Osteocyte (in vitro differentiated cells): ENCODE measurements at regions not wholly inside any gene's neighbourhood (a gene's known extent, or its start where the extent isn't known, plus 50 kb on each side); places are given as distances from the start of the nearest gene placed in this dataset.
"Not testable (repeated sequence)": the region's sequence is repeated elsewhere in the genome, so short reads cannot be mapped to it uniquely, and the experiment has no call there.

ENCODE experiments used
- DNase-seq: peaks from one replicate; pipeline ENCODE4 v3.0.0; 2021; ENCODE audit warnings: mixed read lengths; ENCODE audit not compliant: unreplicated experiment; ENCODE audit errors: extremely low spot score
- H3K27ac Mint-ChIP-seq: one replicate; pipeline ENCODE4 v1.8.0; 2021; ENCODE audit warnings: mild to moderate bottlenecking, mixed read lengths; ENCODE audit not compliant: unreplicated experiment
- H3K27me3 Mint-ChIP-seq: one replicate; pipeline ENCODE4 v1.8.0; 2021; ENCODE audit warnings: mixed read lengths; ENCODE audit not compliant: unreplicated experiment
- H3K36me3 Mint-ChIP-seq: one replicate; pipeline ENCODE4 v1.8.0; 2021; ENCODE audit warnings: mixed read lengths; ENCODE audit not compliant: unreplicated experiment
- H3K4me1 Mint-ChIP-seq: one replicate; pipeline ENCODE4 v1.8.0; 2021; ENCODE audit warnings: mixed read lengths; ENCODE audit not compliant: unreplicated experiment
- H3K4me3 Mint-ChIP-seq: one replicate; pipeline ENCODE4 v1.8.0; 2021; ENCODE audit warnings: mild to moderate bottlenecking, moderate library complexity, mixed read lengths; ENCODE audit not compliant: unreplicated experiment
- H3K9me3 Mint-ChIP-seq: one replicate; pipeline ENCODE4 v1.8.0; 2021; ENCODE audit warnings: mixed read lengths; ENCODE audit not compliant: unreplicated experiment
- CTCF ChIP-seq: fragments of 200-600 bp; sonication (generic); IDR thresholded peaks from 2 replicates; pipeline ENCODE4 v1.5.0; 2021; ENCODE audit warnings: antibody characterized with exemption, mild to moderate bottlenecking, moderate library complexity

GRCh38 chrX:131862321-131862720 is 160.8 kb upstream of the STK26 start:
- H3K4me3 Mint-ChIP-seq: no peak overlapping the region
- no peaks in the 10 kb centered on the region for H3K36me3 Mint-ChIP-seq
- H3K4me1 Mint-ChIP-seq: no peaks in the 10 kb centered on the region
- no peak for TF ChIP-seq CTCF
- H3K27ac Mint-ChIP-seq: no peak overlapping the region
- no peaks in the 10 kb centered on the region for H3K9me3 Mint-ChIP-seq
- no peak for DNase-seq
- peaks cover 22% of the 10 kb centered on the region for H3K27me3 Mint-ChIP-seq

DNA sequence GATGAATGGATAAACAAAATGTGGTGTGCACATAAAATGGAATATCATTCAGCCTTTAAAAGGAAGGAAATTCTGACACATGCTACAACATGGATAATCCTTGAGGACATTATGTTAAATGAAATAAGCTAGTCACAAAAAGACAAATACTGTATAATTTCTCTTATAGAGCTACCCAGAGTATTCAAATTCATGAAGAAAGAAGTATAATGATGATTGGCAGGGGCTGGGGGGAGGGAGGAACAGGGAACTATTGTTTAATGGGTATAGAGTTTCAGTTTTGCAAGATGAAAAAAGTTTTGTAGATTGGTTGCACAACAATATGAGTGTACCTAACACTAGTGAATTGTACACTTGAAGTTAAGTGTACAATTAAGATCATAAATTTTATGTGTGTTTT is 153.9 kb upstream of the STK26 start:
- no peak overlapping the region for H3K27ac Mint-ChIP-seq
- H3K4me3 Mint-ChIP-seq: no peak overlapping the region
- H3K36me3 Mint-ChIP-seq: no peaks in the 10 kb centered on the region
- no peak for TF ChIP-seq CTCF
- DNase-seq: no peak
- H3K27me3 Mint-ChIP-seq: peaks cover 34% of the 10 kb centered on the region
- no peaks in the 10 kb centered on the region for H3K9me3 Mint-ChIP-seq
- H3K4me1 Mint-ChIP-seq: no peaks in the 10 kb centered on the region

GRCh38 chrX:131874300-131874699 is 148.8 kb upstream of the STK26 start:
- H3K4me3 Mint-ChIP-seq: no peak overlapping the region
- peaks cover 6% of the 10 kb centered on the region for H3K27me3 Mint-ChIP-seq
- H3K4me1 Mint-ChIP-seq: no peaks in the 10 kb centered on the region
- H3K36me3 Mint-ChIP-seq: no peaks in the 10 kb centered on the region
- H3K9me3 Mint-ChIP-seq: no peaks in the 10 kb centered on the region
- TF ChIP-seq CTCF: no peak
- no peak overlapping the region for H3K27ac Mint-ChIP-seq
- DNase-seq: no peak

DNA sequence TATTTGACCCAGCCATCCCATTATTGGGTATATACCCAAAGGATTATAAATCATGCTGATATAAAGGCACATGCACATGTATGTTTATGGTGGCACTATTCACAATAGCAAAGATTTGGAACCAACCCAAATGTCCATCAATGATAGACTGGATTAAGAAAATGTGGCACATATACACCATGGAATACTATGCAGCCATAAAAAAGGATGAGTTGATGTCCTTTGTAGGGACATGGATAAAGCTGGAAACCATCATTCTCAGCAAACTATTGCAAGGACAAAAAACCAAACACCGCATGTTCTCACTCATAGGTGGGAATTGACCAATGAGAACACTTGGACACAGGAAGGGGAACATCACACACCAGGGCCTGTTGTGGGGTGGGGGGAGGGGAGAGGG is 147.3 kb upstream of the STK26 start:
- not testable (repeated sequence) for H3K4me3 Mint-ChIP-seq, H3K27me3 Mint-ChIP-seq, H3K36me3 Mint-ChIP-seq, H3K4me1 Mint-ChIP-seq, H3K27ac Mint-ChIP-seq, DNase-seq, H3K9me3 Mint-ChIP-seq

DNA sequence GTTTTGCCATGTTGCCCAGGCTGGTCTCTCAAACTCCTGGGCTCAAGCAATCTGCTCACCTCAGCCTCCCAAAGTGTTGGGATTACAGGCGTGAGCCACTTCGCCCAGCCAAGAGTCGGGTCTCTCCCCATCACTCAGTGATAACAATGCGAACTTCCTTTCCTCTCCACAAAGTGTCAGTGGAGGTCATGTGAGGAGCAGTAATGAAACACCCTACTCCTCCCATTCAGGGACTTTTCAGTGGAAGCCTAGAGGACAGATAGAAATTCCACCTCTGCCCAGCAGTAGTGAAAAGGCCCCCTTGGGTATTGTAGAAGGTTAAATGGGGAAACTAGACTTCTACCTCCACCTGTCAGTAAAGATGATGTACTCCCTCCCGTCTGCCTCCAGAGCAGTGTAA is 141.9 kb upstream of the STK26 start:
- H3K27me3 Mint-ChIP-seq: peaks cover 6% of the 10 kb centered on the region
- no peak overlapping the region for H3K27ac Mint-ChIP-seq
- no peak overlapping the region for H3K4me3 Mint-ChIP-seq
- no peaks in the 10 kb centered on the region for H3K4me1 Mint-ChIP-seq
- no peak for DNase-seq
- H3K36me3 Mint-ChIP-seq: no peaks in the 10 kb centered on the region
- no peak for TF ChIP-seq CTCF
- H3K9me3 Mint-ChIP-seq: no peaks in the 10 kb centered on the region

DNA sequence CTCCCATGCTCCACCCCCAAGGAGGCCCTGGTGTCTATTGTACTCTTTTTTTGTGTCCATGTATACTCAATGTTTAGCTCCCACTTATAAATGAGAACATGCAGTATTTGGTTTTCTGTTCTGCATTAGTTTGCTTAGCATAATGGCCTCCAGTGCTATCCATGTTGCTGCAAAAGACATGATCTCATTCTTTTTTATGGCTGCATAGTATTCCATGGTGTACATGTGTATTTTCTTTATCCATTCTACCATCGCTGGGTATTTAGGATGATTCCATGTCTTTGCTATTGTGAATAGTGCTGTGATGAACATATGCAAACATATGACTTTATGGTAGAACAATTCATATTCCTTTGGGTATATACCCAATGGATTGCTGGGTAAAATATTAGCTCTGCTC is 138.1 kb upstream of the STK26 start:
- not testable (repeated sequence) for DNase-seq, H3K36me3 Mint-ChIP-seq, H3K9me3 Mint-ChIP-seq, H3K27ac Mint-ChIP-seq, H3K27me3 Mint-ChIP-seq, H3K4me1 Mint-ChIP-seq, H3K4me3 Mint-ChIP-seq

GRCh38 chrX:131893857-131894256 is 129.2 kb upstream of the STK26 start:
- not testable (repeated sequence) for DNase-seq, H3K4me1 Mint-ChIP-seq, H3K9me3 Mint-ChIP-seq, H3K27ac Mint-ChIP-seq, H3K36me3 Mint-ChIP-seq, H3K4me3 Mint-ChIP-seq
- peaks cover 17% of the 10 kb centered on the region for H3K27me3 Mint-ChIP-seq
